Mucosa of rectum (tissue), 2 donors: ENCODE measurements at regions not wholly inside any gene's neighbourhood (a gene's known extent, or its start where the extent isn't known, plus 50 kb on each side); places are given as distances from the start of the nearest gene placed in this dataset.

Experiments
- H3K27ac ChIP-seq, 2 donors: one replicate each; pipeline ENCODE4 v1.7.0; 2013; ENCODE audit warnings: inconsistent platforms in 2 of 2, low read depth in 2 of 2, low read length in 2 of 2
- H3K27me3 ChIP-seq, 2 donors: one replicate each; pipeline ENCODE4 v1.7.0; 2013; ENCODE audit warnings: low read length in 2 of 2; ENCODE audit not compliant: control insufficient read depth in 2 of 2, insufficient read depth in 2 of 2
- H3K36me3 ChIP-seq, 2 donors: one replicate each; pipeline ENCODE4 v1.7.0; 2013; ENCODE audit warnings: low read length in 2 of 2; ENCODE audit not compliant: control insufficient read depth in 2 of 2, insufficient read depth in 2 of 2
- H3K4me1 ChIP-seq, 2 donors: one replicate each; pipeline ENCODE4 v1.7.0; 2013; ENCODE audit warnings: low read length in 2 of 2, mild to moderate bottlenecking in 1 of 2; ENCODE audit not compliant: control insufficient read depth in 2 of 2, insufficient read depth in 2 of 2
- H3K4me3 ChIP-seq, 2 donors: one replicate each; pipeline ENCODE4 v1.7.0; 2013; ENCODE audit warnings: low read length in 2 of 2
- H3K9ac ChIP-seq, 2 donors: one replicate each; pipeline ENCODE4 v1.7.0; 2013; ENCODE audit warnings: low read length in 2 of 2, low read depth in 1 of 2, mild to moderate bottlenecking in 1 of 2
- H3K9me3 ChIP-seq, 2 donors: one replicate each; pipeline ENCODE4 v1.7.0; 2013; ENCODE audit warnings: low read length in 2 of 2; ENCODE audit not compliant: control insufficient read depth in 2 of 2
- donor health status: healthy.
- donor health status: Normal muscosa, but diverticular disease.

DNA sequence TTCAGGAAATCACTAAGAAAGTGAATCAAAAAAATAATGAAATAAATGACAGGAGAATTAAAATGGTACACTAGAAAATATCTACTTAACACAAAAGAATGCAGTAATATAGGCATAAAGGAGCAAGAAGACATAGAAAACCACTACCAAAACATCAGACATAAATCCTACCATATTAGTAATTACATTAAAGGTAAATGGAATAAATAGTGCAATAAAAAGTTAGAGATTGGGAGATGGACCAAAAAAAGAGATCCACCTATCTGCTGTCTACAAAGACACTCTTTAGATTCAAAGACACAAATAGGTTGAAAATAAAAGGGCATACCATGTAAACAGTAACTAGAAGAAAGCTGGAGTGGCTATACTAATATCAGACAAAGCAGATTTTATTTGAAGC is 167.0 kb upstream of the SAMSN1 start:
- no peaks in the 10 kb centered on the region for H3K4me1 ChIP-seq
- H3K9ac ChIP-seq = no peak overlapping the region

DNA sequence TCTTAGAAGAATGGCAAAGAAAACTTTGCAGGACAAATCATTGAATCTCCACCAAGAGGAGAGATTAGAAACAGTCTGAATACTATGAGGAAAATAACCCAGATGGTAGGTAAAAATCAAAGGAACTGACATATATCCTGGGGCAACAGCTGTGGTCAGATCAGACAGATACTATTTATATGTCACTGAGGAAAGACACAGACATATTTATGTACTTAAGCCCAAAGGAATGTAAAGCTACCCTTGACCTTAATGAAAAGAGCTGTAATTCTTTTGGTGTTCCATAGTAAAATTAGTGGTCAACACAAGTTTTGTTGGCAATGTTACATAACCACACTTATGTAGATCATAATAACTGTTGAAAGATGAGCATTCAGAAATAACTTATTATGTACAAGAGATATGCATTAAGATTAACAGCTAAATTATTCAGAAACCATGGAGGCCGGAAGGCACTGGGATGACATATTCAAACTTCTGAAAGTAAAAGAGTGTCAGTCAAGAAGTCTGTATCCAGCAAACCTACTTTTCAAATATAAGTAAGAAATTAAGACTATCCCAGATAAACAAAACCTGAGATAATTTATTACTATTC is 166.1 kb upstream of the SAMSN1 start:
- Histone ChIP-seq H3K36me3 (no peaks in the 10 kb centered on the region), H3K27ac (no peak overlapping the region), H3K4me3 (no peak overlapping the region), H3K9me3 (peaks cover 0 to 2% of the 10 kb centered on the region in 2 donors), H3K4me1 (no peaks in the 10 kb centered on the region), H3K27me3 (no peaks in the 10 kb centered on the region), H3K9ac (no peak overlapping the region)

More for the DNA sequence above, 167.0 kb upstream of the SAMSN1 start:
- no peak overlapping the region for H3K27ac ChIP-seq
- no peak overlapping the region for H3K4me3 ChIP-seq
- no peaks in the 10 kb centered on the region for H3K27me3 ChIP-seq
- peaks cover 0 to 2% of the 10 kb centered on the region in 2 donors for H3K9me3 ChIP-seq
- no peaks in the 10 kb centered on the region for H3K36me3 ChIP-seq

DNA sequence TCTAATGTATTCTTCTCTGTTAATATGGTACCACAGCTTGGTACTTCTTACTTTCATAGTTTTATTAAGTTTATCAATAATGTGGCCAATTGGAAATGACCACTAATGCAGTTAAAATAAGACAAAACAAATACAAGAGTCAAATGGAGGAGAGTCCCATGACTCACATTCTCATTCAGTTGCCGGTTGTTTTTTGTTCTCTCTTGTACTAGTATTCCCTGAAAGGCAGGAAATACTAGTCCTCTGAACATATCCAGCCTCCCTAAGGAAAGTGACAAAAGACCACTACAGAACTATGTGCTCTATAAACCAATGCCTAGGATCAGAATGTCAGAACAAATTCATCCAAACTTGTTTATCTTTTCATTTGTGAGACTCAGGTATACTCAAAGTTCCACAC is 165.2 kb upstream of the SAMSN1 start:
- Histone ChIP-seq H3K4me1 (peaks cover 0 to 5% of the 10 kb centered on the region in 2 donors), H3K9ac (no peak overlapping the region), H3K4me3 (no peak overlapping the region), H3K27me3 (no peaks in the 10 kb centered on the region), H3K27ac (no peak overlapping the region), H3K36me3 (no peaks in the 10 kb centered on the region), H3K9me3 (peaks cover 0 to 2% of the 10 kb centered on the region in 2 donors)

DNA sequence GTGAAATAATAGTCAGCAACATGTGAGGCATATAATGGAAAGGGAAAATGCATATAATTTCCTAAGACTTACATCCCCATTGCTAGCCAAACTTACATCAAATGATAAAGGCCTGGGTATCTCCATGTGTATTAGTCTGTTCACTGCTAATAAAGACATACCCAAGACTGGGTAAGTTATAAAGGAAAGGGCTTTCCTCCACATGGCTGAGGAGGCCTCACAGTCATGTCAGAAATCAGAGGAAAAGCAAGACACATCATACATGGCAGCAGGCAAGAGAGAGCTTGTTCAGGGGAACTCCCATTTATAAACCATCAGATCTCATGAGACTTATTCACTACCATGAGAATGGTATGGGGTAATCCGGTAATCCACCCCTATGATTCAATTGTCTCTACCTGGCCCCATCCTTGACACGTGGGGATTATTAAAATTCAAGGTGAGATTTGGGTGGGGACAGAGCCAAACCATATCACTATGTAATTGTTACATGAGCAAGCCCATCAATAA is 161.5 kb upstream of the SAMSN1 start:
- Histone ChIP-seq H3K9me3 (peaks cover 0 to 2% of the 10 kb centered on the region in 2 donors), H3K4me1 (peaks cover 0 to 5% of the 10 kb centered on the region in 2 donors), H3K27me3 (no peaks in the 10 kb centered on the region), H3K27ac (no peak overlapping the region), H3K9ac (no peak overlapping the region), H3K36me3 (no peaks in the 10 kb centered on the region), H3K4me3 (no peak overlapping the region)

DNA sequence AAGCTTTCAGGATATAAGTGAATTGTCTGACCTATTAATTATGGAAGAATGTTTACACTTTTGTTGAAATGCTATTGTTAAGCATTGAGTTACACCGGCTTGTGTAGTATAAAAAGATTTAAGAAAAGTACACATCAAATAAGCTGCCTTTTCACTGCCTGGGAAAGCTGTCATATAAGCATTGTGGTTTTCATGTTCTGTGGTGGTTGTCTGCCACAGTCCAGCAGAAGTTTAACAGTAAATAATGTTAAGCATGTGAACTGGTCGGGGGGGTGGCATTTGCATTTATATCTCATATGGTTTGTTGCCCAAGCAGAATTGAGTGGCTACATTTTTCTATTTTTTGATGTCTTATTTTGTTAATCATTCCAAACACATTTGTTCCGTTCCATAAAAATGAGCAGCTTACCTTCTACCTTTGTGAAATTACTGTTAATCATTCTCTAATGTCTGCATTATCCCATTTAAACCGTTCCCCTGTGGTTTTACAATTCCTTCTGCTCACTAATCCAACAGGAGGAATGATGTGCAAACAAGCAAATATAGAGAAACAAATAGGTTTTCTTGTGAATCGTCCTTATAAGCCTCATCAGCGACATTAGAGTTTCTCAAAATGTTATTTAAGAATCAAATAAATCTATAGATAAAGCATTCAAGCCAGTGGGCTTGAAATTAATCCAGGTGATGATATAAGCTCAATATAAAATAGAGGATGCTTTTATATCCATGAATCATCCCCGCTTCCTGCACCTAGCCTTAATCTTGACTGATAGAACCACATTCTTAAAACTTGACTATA is 160.8 kb upstream of the SAMSN1 start:
- Histone ChIP-seq H3K36me3 (no peaks in the 10 kb centered on the region), H3K9me3 (no peaks in the 10 kb centered on the region), H3K27ac (no peak overlapping the region), H3K4me3 (no peak overlapping the region), H3K9ac (no peak overlapping the region), H3K27me3 (no peaks in the 10 kb centered on the region), H3K4me1 (peaks cover 0 to 5% of the 10 kb centered on the region in 2 donors)

DNA sequence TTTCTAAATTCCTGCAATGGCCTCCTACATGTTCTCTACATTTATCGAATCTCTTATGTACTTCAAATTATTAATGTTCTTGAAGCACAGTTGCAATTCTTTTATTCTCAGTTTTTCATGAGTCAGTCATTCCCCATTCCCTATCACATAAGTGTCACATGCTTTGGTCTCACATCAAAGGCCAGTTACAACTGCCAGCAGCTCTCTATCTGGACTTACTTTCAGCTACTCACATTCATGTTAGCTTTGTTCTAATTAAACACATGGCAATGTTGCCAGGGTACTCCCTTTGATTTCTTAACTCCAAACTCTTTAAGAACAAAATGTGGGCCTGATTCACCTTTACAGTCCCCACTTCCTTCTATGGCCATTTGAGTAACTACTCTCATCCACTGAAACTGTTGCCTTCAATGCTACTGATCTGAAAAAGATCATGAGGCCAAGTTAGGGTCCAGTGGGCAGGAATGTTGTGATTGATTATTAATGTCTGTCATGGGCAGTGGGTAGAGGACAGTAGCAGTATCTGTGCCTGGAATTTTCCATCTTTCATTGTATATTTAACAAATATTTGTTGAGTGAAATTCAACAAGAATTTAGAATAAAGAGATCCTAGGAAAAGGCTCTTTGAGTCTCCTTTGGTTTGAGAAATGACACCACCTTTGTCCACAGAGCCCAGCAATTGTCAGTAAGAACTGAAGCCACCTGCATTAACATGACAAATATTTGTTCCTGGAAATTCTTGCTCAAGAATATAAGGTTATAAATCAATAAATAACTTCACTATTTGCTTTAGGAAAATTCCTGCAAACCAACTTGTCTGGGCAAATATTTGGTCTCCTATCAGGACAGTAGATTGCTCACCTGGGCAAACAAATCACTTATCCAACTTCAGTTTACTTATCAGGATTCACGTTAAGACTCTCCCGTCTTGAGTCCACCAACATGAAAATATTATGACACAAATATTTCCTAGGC is 153.6 kb upstream of the SAMSN1 start:
- no peaks in the 10 kb centered on the region for H3K4me1 ChIP-seq

DNA sequence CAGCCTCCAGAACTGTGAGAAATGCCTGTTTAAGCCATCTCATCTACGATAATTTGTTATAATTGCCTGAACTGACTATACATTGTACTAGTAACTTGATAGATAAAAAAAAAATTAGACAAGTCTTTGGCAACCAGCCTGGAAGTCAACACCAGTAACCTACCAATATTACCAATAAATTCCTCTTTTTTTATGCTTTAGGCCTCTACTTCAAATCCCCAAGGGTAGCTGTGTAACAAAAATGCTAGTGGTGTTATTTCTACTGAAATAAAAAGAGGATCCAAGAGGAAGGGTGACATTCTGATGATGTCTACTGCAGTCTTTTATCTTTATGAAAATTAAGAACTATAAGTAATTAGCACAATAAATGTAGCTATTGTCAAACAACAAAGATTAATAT is 151.7 kb upstream of the SAMSN1 start:
- H3K9ac ChIP-seq = no peak overlapping the region
- H3K27ac ChIP-seq = no peak overlapping the region
- no peaks in the 10 kb centered on the region for H3K9me3 ChIP-seq
- H3K36me3 ChIP-seq = no peaks in the 10 kb centered on the region
- no peaks in the 10 kb centered on the region for H3K27me3 ChIP-seq
- no peaks in the 10 kb centered on the region for H3K4me1 ChIP-seq
- no peak overlapping the region for H3K4me3 ChIP-seq

More for the DNA sequence above, 153.6 kb upstream of the SAMSN1 start:
- H3K36me3 ChIP-seq = no peaks in the 10 kb centered on the region
- no peak overlapping the region for H3K27ac ChIP-seq
- no peaks in the 10 kb centered on the region for H3K9me3 ChIP-seq
- H3K9ac ChIP-seq = no peak overlapping the region
- H3K4me3 ChIP-seq = no peak overlapping the region
- no peaks in the 10 kb centered on the region for H3K27me3 ChIP-seq

DNA sequence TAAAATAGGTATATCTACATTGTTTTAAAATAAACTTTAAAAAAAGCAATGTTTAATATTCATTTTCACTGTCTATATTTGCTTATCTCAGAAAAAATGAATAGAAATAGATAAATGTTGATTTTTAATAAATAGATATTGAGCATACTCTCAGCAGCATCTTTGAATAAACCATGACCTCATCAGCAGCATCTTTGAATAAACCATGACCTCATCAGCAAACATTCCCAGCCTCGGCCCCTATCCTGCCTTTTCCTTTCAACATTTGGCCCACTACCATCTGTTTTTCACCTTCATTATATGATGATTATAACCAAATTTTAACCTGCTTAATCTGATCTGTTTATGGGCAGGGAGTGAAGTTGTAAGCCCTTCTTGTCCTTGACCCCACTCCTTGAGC is 148.7 kb upstream of the SAMSN1 start:
- H3K4me3 ChIP-seq = no peak overlapping the region
- no peaks in the 10 kb centered on the region for H3K4me1 ChIP-seq
- H3K27ac ChIP-seq = no peak overlapping the region
- no peaks in the 10 kb centered on the region for H3K36me3 ChIP-seq
- H3K27me3 ChIP-seq = no peaks in the 10 kb centered on the region
- H3K9ac ChIP-seq = no peak overlapping the region
- H3K9me3 ChIP-seq = no peaks in the 10 kb centered on the region

DNA sequence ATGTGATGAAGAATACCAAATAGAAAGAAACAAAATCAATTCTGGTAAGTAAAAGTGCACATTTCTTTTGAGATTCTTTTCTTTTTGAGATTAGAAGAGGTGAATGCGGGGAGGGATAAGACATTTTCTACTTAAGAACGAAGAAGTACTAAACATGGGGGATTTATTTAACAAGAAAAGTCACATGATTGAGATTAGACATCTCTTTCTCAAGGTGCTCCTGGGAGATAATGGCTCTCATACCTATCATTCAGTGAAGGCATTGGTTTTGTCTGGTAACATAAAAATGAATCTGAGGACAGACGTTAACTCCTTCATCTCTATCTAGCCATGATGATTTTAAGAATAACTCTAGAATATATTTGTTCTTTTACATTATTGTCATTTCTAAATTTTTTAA is 147.9 kb upstream of the SAMSN1 start:
- Histone ChIP-seq H3K4me3 (no peak overlapping the region), H3K36me3 (no peaks in the 10 kb centered on the region), H3K9ac (no peak overlapping the region), H3K27me3 (no peaks in the 10 kb centered on the region), H3K27ac (no peak overlapping the region), H3K9me3 (no peaks in the 10 kb centered on the region), H3K4me1 (no peaks in the 10 kb centered on the region)
